ENCODE measurements at regions not wholly inside any gene's neighbourhood (a gene's known extent, or its start where the extent isn't known, plus 50 kb on each side); places are given as distances from the start of the nearest gene placed in this dataset.

- DNase-seq (ENCODE audit: low read depth in 4 of 4, low spot score in 1 of 4) = no peak
These were observed 187.3 kb upstream of the JAG1 start for GRCh38 chr20:10861090-10861489.

GRCh38 chr20:10861619-10862018, 187.8 kb upstream of the JAG1 start:
- DNase-seq (ENCODE audit: low read depth in 4 of 4, low spot score in 1 of 4) = no peak

GRCh38 chr20:10863337-10864060, 189.7 kb upstream of the JAG1 start:
- DNase-seq (ENCODE audit: low read depth in 4 of 4, low spot score in 1 of 4) = no peak

- DNase-seq (ENCODE audit: low read depth in 4 of 4, low spot score in 1 of 4) = no peak
These were observed 190.4 kb upstream of the JAG1 start for GRCh38 chr20:10864076-10864672.

- DNase-seq (ENCODE audit: low read depth in 4 of 4, low spot score in 1 of 4) = no peak
These were observed 194.5 kb upstream of the JAG1 start for GRCh38 chr20:10868299-10868698.

GRCh38 chr20:10873026-10873425, 199.2 kb upstream of the JAG1 start:
- no peak for DNase-seq (ENCODE audit: low read depth in 4 of 4, low spot score in 1 of 4)

- DNase-seq (ENCODE audit: low read depth in 4 of 4, low spot score in 1 of 4) = no peak
These were observed 201.9 kb upstream of the JAG1 start for GRCh38 chr20:10875653-10876052.

GRCh38 chr20:10876558-10876957, 202.8 kb upstream of the JAG1 start:
- no peak for DNase-seq (ENCODE audit: low read depth in 4 of 4, low spot score in 1 of 4)

GRCh38 chr20:10877342-10877741, 203.5 kb upstream of the JAG1 start:
- no peak for DNase-seq (ENCODE audit: low read depth in 4 of 4, low spot score in 1 of 4)

- DNase-seq (ENCODE audit: low read depth in 4 of 4, low spot score in 1 of 4) = no peak
These were observed 209.4 kb upstream of the JAG1 start for GRCh38 chr20:10883166-10883565.

- no peak for DNase-seq (ENCODE audit: low read depth in 4 of 4, low spot score in 1 of 4)
These were observed 219.5 kb upstream of the JAG1 start for GRCh38 chr20:10893321-10893720.

GRCh38 chr20:10897336-10897735, 223.5 kb upstream of the JAG1 start:
- DNase-seq (ENCODE audit: low read depth in 4 of 4, low spot score in 1 of 4) = no peak

GRCh38 chr20:10898552-10898951, 224.8 kb upstream of the JAG1 start:
- no peak for DNase-seq (ENCODE audit: low read depth in 4 of 4, low spot score in 1 of 4)

- DNase-seq (ENCODE audit: low read depth in 4 of 4, low spot score in 1 of 4) = no peak
These were observed 228.4 kb upstream of the JAG1 start for GRCh38 chr20:10902174-10902573.

- DNase-seq (ENCODE audit: low read depth in 4 of 4, low spot score in 1 of 4) = no peak
These were observed 228.9 kb upstream of the JAG1 start for GRCh38 chr20:10902576-10903282.

GRCh38 chr20:10906834-10907233, 233.0 kb upstream of the JAG1 start:
- DNase-seq (ENCODE audit: low read depth in 4 of 4, low spot score in 1 of 4) = no peak

GRCh38 chr20:10909803-10910202, 236.0 kb upstream of the JAG1 start:
- no peak for DNase-seq (ENCODE audit: low read depth in 4 of 4, low spot score in 1 of 4)

- no peak for DNase-seq (ENCODE audit: low read depth in 4 of 4, low spot score in 1 of 4)
These were observed 236.9 kb upstream of the JAG1 start for GRCh38 chr20:10910535-10911178.

GRCh38 chr20:10911298-10911697, 237.5 kb upstream of the JAG1 start:
- no peak for DNase-seq (ENCODE audit: low read depth in 4 of 4, low spot score in 1 of 4)

- DNase-seq (ENCODE audit: low read depth in 4 of 4, low spot score in 1 of 4) = no peak
These were observed 242.0 kb upstream of the JAG1 start for GRCh38 chr20:10915815-10916214.

- no peak for DNase-seq (ENCODE audit: low read depth in 4 of 4, low spot score in 1 of 4)
These were observed 242.5 kb upstream of the JAG1 start for GRCh38 chr20:10916312-10916711.

GRCh38 chr20:10917826-10918225, 244.0 kb upstream of the JAG1 start:
- DNase-seq (ENCODE audit: low read depth in 4 of 4, low spot score in 1 of 4) = no peak

Measured in stimulated activated CD4-positive, alpha-beta T cell treated with anti-CD3 and anti-CD28 coated beads, Interleukin-1b, Interleukin-23, amount 100 ng/mL, for 24 hours (primary cell).